Neural progenitor cell (in vitro differentiated cells): ENCODE measurements at regions not wholly inside any gene's neighbourhood (a gene's known extent, or its start where the extent isn't known, plus 50 kb on each side); places are given as distances from the start of the nearest gene placed in this dataset.

Source experiments
- DNase-seq: peaks from one replicate; pipeline ENCODE4 v3.0.0-alpha.2; 2016; ENCODE audit warnings: low spot score
- H2AFZ ChIP-seq: fragments of 200-600 bp; sonication (generic); replicated peaks from 2 replicates; pipeline ENCODE4 v1.6.1; 2016; ENCODE audit warnings: antibody characterized with exemption
- H3F3A ChIP-seq: fragments of 200-600 bp; sonication (generic); 2 replicates; pipeline ENCODE4 v1.6.1; 2016; ENCODE audit warnings: antibody characterized with exemption, low read depth
- H3K27ac ChIP-seq: fragments of 200-600 bp; sonication (generic); 2 replicates; pipeline ENCODE4 v1.5.1; 2016; ENCODE audit warnings: mild to moderate bottlenecking
- H3K27me3 ChIP-seq: fragments of 200-600 bp; sonication (generic); 2 replicates; pipeline ENCODE4 v1.6.1; 2016; ENCODE audit warnings: mild to moderate bottlenecking, moderate library complexity
- H3K36me3 ChIP-seq: fragments of 200-600 bp; sonication (generic); 2 replicates; pipeline ENCODE4 v1.5.1; 2016
- H3K4me1 ChIP-seq: fragments of 200-600 bp; sonication (generic); 2 replicates; pipeline ENCODE4 v1.6.1; 2016; ENCODE audit warnings: mixed run types
- H3K4me2 ChIP-seq: fragments of 200-600 bp; sonication (generic); 2 replicates; pipeline ENCODE4 v1.6.1; 2016
- H3K4me3 ChIP-seq: fragments of 200-600 bp; sonication (generic); 2 replicates; pipeline ENCODE4 v1.5.1; 2016
- H3K79me2 ChIP-seq: fragments of 200-600 bp; sonication (generic); 2 replicates; pipeline ENCODE4 v1.6.1; 2016; ENCODE audit warnings: low read depth
- H3K9ac ChIP-seq: fragments of 200-600 bp; sonication (generic); 2 replicates; pipeline ENCODE4 v1.6.1; 2016
- H3K9me3 ChIP-seq: fragments of 200-600 bp; sonication (generic); 2 replicates; pipeline ENCODE4 v1.5.1; 2016; ENCODE audit warnings: low read depth
- H4K20me1 ChIP-seq: fragments of 200-600 bp; sonication (generic); 2 replicates; pipeline ENCODE4 v1.6.1; 2016; ENCODE audit warnings: low read depth
- H3K27ac Mint-ChIP-seq: 3 replicates; pipeline ENCODE4 v1.8.0; 2021; ENCODE audit warnings: mixed read lengths
- H3K27me3 Mint-ChIP-seq: 2 replicates; pipeline ENCODE4 v1.8.0; 2022; ENCODE audit warnings: low read depth, mild to moderate bottlenecking, inconsistent platforms, moderate library complexity, mixed read lengths; ENCODE audit not compliant: insufficient read depth
- H3K36me3 Mint-ChIP-seq: 3 replicates; pipeline ENCODE4 v1.8.0; 2021; ENCODE audit warnings: mixed read lengths
- H3K4me1 Mint-ChIP-seq: 3 replicates; pipeline ENCODE4 v1.8.0; 2021; ENCODE audit warnings: mixed read lengths
- H3K4me3 Mint-ChIP-seq: 3 replicates; pipeline ENCODE4 v1.8.0; 2021; ENCODE audit warnings: mild to moderate bottlenecking, moderate library complexity, mixed read lengths
- H3K9me3 Mint-ChIP-seq: 3 replicates; pipeline ENCODE4 v1.8.0; 2020; ENCODE audit warnings: mixed read lengths
- EZH2 ChIP-seq: fragments of 200-600 bp; sonication (generic); IDR thresholded peaks from 2 replicates; pipeline ENCODE4 v1.6.1; 2017; ENCODE audit warnings: antibody characterized with exemption, mild to moderate bottlenecking, moderate library complexity
- EZH2phosphoT487 ChIP-seq: fragments of 200-600 bp; sonication (generic); IDR thresholded peaks from 2 replicates; pipeline ENCODE4 v1.6.1; 2017; ENCODE audit warnings: antibody characterized with exemption
- TF ChIP-seq, protein P1 (sequence below): fragments of 200-600 bp; sonication (generic); IDR thresholded peaks from 2 replicates; pipeline ENCODE4 v1.5.1; 2017; ENCODE audit warnings: antibody characterized with exemption, mild to moderate bottlenecking

DNA sequence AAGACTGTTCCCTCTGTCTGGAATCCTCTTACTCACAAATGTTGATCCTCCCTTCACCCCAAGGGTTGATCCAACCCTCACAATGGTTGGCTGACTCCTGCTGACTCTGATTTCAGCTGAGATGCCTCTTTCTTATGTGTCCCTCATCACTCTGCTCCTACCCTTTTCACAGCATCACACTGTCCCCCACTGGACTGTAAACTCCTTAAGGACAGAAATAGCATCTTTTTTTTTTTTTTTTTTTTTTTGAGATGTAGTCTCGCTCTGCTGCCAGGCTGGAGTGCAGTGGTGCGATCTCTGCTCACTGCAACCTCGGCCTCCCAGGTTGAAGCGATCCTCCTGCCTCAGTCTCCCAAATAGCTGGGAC, 97.9 kb upstream of the SYT6 start:
- H3K27ac ChIP-seq, result no peak overlapping the region
- H3K27ac Mint-ChIP-seq, result no peak overlapping the region
- no peaks in the 10 kb centered on the region for H3K27me3 ChIP-seq
- H4K20me1 ChIP-seq, result no peaks in the 10 kb centered on the region
- H3K36me3 Mint-ChIP-seq, result no peaks in the 10 kb centered on the region
- H3K4me1 Mint-ChIP-seq, result peaks cover 8% of the 10 kb centered on the region
- H3K27me3 Mint-ChIP-seq, result no peaks in the 10 kb centered on the region
- no peak overlapping the region for H3K4me3 ChIP-seq
- TF ChIP-seq EZH2 (no peak), EZH2phosphoT487 (no peak)
- TF ChIP-seq, protein P1, sequence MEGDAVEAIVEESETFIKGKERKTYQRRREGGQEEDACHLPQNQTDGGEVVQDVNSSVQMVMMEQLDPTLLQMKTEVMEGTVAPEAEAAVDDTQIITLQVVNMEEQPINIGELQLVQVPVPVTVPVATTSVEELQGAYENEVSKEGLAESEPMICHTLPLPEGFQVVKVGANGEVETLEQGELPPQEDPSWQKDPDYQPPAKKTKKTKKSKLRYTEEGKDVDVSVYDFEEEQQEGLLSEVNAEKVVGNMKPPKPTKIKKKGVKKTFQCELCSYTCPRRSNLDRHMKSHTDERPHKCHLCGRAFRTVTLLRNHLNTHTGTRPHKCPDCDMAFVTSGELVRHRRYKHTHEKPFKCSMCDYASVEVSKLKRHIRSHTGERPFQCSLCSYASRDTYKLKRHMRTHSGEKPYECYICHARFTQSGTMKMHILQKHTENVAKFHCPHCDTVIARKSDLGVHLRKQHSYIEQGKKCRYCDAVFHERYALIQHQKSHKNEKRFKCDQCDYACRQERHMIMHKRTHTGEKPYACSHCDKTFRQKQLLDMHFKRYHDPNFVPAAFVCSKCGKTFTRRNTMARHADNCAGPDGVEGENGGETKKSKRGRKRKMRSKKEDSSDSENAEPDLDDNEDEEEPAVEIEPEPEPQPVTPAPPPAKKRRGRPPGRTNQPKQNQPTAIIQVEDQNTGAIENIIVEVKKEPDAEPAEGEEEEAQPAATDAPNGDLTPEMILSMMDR, result no peak
- no peaks in the 10 kb centered on the region for H3K36me3 ChIP-seq
- DNase-seq, result no peak
- no peaks in the 10 kb centered on the region for H3K79me2 ChIP-seq
- H3K4me3 Mint-ChIP-seq, result no peak overlapping the region
- no peak overlapping the region for H3K9ac ChIP-seq
- H2AFZ ChIP-seq, result peak overlapping the region; percentile 31
- H3K4me2 ChIP-seq, result no peak overlapping the region
- peaks cover 7% of the 10 kb centered on the region for H3K4me1 ChIP-seq
- peaks cover 6% of the 10 kb centered on the region for H3K9me3 ChIP-seq
- H3F3A ChIP-seq, result no peaks in the 10 kb centered on the region
- peaks cover 18% of the 10 kb centered on the region for H3K9me3 Mint-ChIP-seq

DNA sequence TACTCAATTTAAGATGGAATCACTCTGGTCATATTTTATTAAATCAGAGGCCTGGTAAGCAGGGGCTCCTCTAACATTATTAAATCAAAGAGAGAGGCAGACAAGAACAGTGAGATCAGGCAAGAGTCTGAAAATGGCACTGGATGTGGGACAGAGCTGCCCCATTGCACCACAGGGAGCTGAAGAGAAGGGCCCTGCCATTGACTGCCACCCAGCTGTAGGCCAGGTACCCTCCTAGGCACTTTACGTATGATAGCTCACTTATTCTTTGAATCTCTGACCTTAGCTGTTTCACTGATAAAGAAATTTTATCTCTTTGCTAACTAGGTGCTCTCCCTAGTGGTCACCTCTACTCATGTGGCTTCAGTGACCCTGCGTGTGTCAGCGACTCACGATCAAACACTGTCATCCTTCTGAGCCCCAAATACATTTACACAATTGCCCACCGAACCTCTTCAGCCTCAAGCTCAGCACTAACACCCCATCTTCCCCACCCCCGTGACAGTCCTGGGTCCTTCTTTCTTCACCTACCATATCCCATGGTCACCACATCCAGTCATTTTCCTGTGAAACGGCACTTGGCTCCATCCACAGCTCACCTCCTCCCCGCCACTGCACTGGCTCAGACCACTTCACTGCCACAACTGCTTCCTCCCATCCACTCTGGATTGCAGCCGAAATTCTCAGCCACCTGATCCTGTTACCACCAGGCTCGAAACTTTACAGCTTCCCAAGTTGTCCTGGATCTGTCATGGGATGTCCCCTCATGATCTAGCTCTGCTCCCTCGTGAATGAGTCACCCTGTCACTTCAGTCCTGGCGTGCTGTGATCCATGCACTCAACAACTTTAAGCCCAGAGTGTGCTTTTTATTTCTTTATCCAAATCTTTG, 97.3 kb upstream of the SYT6 start:
- Mint-ChIP-seq H3K36me3 (no peaks in the 10 kb centered on the region), H3K4me1 (peaks cover 8% of the 10 kb centered on the region), H3K27ac (no peak overlapping the region), H3K27me3 (no peaks in the 10 kb centered on the region), H3K9me3 (peaks cover 16% of the 10 kb centered on the region), H3K4me3 (no peak overlapping the region)
- Histone ChIP-seq H3K9ac (no peak overlapping the region), H3K4me2 (no peak overlapping the region), H3K27ac (no peak overlapping the region), H3K36me3 (no peaks in the 10 kb centered on the region), H3K27me3 (no peaks in the 10 kb centered on the region), H3F3A (no peaks in the 10 kb centered on the region), H3K79me2 (no peaks in the 10 kb centered on the region), H3K4me3 (no peak overlapping the region), H3K4me1 (peaks cover 7% of the 10 kb centered on the region), H2AFZ (peak overlapping the region; percentile 31), H4K20me1 (no peaks in the 10 kb centered on the region), H3K9me3 (peaks cover 6% of the 10 kb centered on the region)
- no peak for DNase-seq
- TF ChIP-seq, protein P1, result no peak
- TF ChIP-seq EZH2, result no peak
- no peak for TF ChIP-seq EZH2phosphoT487

DNA sequence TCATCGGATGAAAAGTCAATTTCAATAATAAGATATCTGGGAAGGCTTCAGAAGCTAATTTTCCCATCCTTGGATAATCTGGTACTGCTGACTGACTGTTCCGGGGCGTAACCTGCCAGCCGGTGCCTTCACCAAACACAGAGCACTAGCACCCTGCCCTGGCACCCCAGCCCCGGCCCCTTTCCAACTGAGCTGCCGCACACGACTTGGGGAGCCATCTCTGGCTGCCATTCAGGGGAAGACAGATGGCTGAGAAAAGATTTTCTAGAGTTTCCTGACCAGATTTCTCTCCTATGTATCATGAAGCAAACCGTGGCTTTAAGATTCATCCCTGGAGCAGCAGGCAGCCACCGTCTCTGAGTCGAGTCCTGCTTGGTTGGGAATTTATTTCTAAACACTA, 96.0 kb upstream of the SYT6 start:
- no peaks in the 10 kb centered on the region for H3K27me3 ChIP-seq
- H3K36me3 ChIP-seq, result no peaks in the 10 kb centered on the region
- no peak overlapping the region for H3K9ac ChIP-seq
- no peaks in the 10 kb centered on the region for H3K79me2 ChIP-seq
- no peak overlapping the region for H2AFZ ChIP-seq
- Mint-ChIP-seq H3K4me3 (no peak overlapping the region), H3K27ac (no peak overlapping the region), H3K4me1 (peaks cover 8% of the 10 kb centered on the region), H3K9me3 (peaks cover 24% of the 10 kb centered on the region), H3K27me3 (peaks cover 1% of the 10 kb centered on the region), H3K36me3 (no peaks in the 10 kb centered on the region)
- no peak overlapping the region for H3K4me2 ChIP-seq
- peaks cover 2% of the 10 kb centered on the region for H3K9me3 ChIP-seq
- TF ChIP-seq EZH2phosphoT487 (no peak), EZH2 (no peak)
- TF ChIP-seq, protein P1, result no peak
- no peaks in the 10 kb centered on the region for H4K20me1 ChIP-seq
- H3K4me3 ChIP-seq, result no peak overlapping the region
- H3K4me1 ChIP-seq, result peaks cover 7% of the 10 kb centered on the region
- DNase-seq, result no peak
- no peaks in the 10 kb centered on the region for H3F3A ChIP-seq
- H3K27ac ChIP-seq, result no peak overlapping the region
